ENCODE measurements at regions not wholly inside any gene's neighbourhood (a gene's known extent, or its start where the extent isn't known, plus 50 kb on each side); places are given as distances from the start of the nearest gene placed in this dataset.
"Not testable (repeated sequence)": the region's sequence is repeated elsewhere in the genome, so short reads cannot be mapped to it uniquely, and the experiment has no call there.

- H3K4me3 ChIP-seq (ENCODE audit: low read depth, low read length), result no peak overlapping the region
- no peak for TF ChIP-seq CTCF (IDR thresholded peaks at IDR 0.05; ENCODE audit: borderline replicate concordance, insufficient read depth, low read depth, low read length)
These were observed 1431.3 kb downstream of the ZPLD1 start for GRCh38 chr3:103866113-103866512.

- no peak for TF ChIP-seq CTCF (IDR thresholded peaks at IDR 0.05; ENCODE audit: borderline replicate concordance, insufficient read depth, low read depth, low read length)
- H3K4me3 ChIP-seq (ENCODE audit: low read depth, low read length), result no peak overlapping the region
These were observed 1438.2 kb downstream of the ZPLD1 start for GRCh38 chr3:103873021-103873420.

GRCh38 chr3:103873897-103874545, 1439.2 kb downstream of the ZPLD1 start:
- no peak overlapping the region for H3K4me3 ChIP-seq (ENCODE audit: low read depth, low read length)
- TF ChIP-seq CTCF (IDR thresholded peaks at IDR 0.05; ENCODE audit: borderline replicate concordance, insufficient read depth, low read depth, low read length), result no peak

- H3K4me3 ChIP-seq (ENCODE audit: low read depth, low read length), result not testable (repeated sequence)
These were observed 1447.0 kb downstream of the ZPLD1 start for GRCh38 chr3:103881809-103882208.

- no peak for TF ChIP-seq CTCF (IDR thresholded peaks at IDR 0.05; ENCODE audit: borderline replicate concordance, insufficient read depth, low read depth, low read length)
- no peak overlapping the region for H3K4me3 ChIP-seq (ENCODE audit: low read depth, low read length)
These were observed 1454.9 kb downstream of the ZPLD1 start for GRCh38 chr3:103889675-103890074.

- no peak for TF ChIP-seq CTCF (IDR thresholded peaks at IDR 0.05; ENCODE audit: borderline replicate concordance, insufficient read depth, low read depth, low read length)
- no peak overlapping the region for H3K4me3 ChIP-seq (ENCODE audit: low read depth, low read length)
These were observed 1459.5 kb downstream of the ZPLD1 start for GRCh38 chr3:103894162-103894822.

- H3K4me3 ChIP-seq (ENCODE audit: low read depth, low read length), result no peak overlapping the region
- no peak for TF ChIP-seq CTCF (IDR thresholded peaks at IDR 0.05; ENCODE audit: borderline replicate concordance, insufficient read depth, low read depth, low read length)
These were observed 1464.5 kb downstream of the ZPLD1 start for GRCh38 chr3:103899328-103899727.
